ENCODE measurements at regions not wholly inside any gene's neighbourhood (a gene's known extent, or its start where the extent isn't known, plus 50 kb on each side); places are given as distances from the start of the nearest gene placed in this dataset.

GRCh38 chr5:12683249-12683648 is 779.0 kb upstream of the CTNND2 start:
- Histone ChIP-seq H3K36me3 (ENCODE audit: insufficient read depth, low read length) (no peaks in the 10 kb centered on the region), H2AFZ (ENCODE audit: low read length) (no peak overlapping the region), H3K4me3 (ENCODE audit: low read depth, low read length, poor library complexity, severe bottlenecking) (no peak overlapping the region), H3K4me1 (ENCODE audit: insufficient read depth, low read length, poor library complexity, severe bottlenecking) (no peaks in the 10 kb centered on the region), H3K4me2 (ENCODE audit: low read length) (no peak overlapping the region), H3K27ac (ENCODE audit: low read depth, low read length, poor library complexity, severe bottlenecking) (no peak overlapping the region), H3K79me2 (ENCODE audit: insufficient read depth, low read depth, low read length) (no peaks in the 10 kb centered on the region), H4K20me1 (ENCODE audit: insufficient read depth, low read length) (no peaks in the 10 kb centered on the region), H3K9me2 (ENCODE audit: insufficient read depth, low read length) (no peaks in the 10 kb centered on the region), H3K9me3 (ENCODE audit: low read length) (no peaks in the 10 kb centered on the region)
- intact Hi-C loops (cut with micrococcal nuclease; ENCODE audit: unreplicated experiment) = no loop called here
- DNase-seq (ENCODE audit: low spot score) = no peak
- ChIA-PET POLR2A (no interaction called here), CTCF (ENCODE audit: unreplicated experiment) (no interaction called here)
- TF ChIP-seq EZH2phosphoT487 (IDR thresholded peaks at IDR 0.05; ENCODE audit: borderline replicate concordance, low read depth, low read length) = no peak
- TF ChIP-seq, protein P1, sequence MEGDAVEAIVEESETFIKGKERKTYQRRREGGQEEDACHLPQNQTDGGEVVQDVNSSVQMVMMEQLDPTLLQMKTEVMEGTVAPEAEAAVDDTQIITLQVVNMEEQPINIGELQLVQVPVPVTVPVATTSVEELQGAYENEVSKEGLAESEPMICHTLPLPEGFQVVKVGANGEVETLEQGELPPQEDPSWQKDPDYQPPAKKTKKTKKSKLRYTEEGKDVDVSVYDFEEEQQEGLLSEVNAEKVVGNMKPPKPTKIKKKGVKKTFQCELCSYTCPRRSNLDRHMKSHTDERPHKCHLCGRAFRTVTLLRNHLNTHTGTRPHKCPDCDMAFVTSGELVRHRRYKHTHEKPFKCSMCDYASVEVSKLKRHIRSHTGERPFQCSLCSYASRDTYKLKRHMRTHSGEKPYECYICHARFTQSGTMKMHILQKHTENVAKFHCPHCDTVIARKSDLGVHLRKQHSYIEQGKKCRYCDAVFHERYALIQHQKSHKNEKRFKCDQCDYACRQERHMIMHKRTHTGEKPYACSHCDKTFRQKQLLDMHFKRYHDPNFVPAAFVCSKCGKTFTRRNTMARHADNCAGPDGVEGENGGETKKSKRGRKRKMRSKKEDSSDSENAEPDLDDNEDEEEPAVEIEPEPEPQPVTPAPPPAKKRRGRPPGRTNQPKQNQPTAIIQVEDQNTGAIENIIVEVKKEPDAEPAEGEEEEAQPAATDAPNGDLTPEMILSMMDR (conservative IDR thresholded peaks at IDR 0.05; ENCODE audit: low read length) = no peak
- BruUV-seq (replicated peaks) = no TSS peak

- no peaks in the 10 kb centered on the region for H3K9me2 ChIP-seq (ENCODE audit: insufficient read depth, low read length)
- no peak overlapping the region for H3K4me2 ChIP-seq (ENCODE audit: low read length)
- intact Hi-C loops (cut with micrococcal nuclease; ENCODE audit: unreplicated experiment) = no loop called here
- H3K79me2 ChIP-seq (ENCODE audit: insufficient read depth, low read depth, low read length) = no peaks in the 10 kb centered on the region
- H4K20me1 ChIP-seq (ENCODE audit: insufficient read depth, low read length) = no peaks in the 10 kb centered on the region
- H3K36me3 ChIP-seq (ENCODE audit: insufficient read depth, low read length) = no peaks in the 10 kb centered on the region
- POLR2A ChIA-PET = no interaction called here
- CTCF ChIA-PET (ENCODE audit: unreplicated experiment) = no interaction called here
- no peaks in the 10 kb centered on the region for H3K9me3 ChIP-seq (ENCODE audit: low read length)
- no TSS peak for BruUV-seq (replicated peaks)
- no peak overlapping the region for H3K4me3 ChIP-seq (ENCODE audit: low read depth, low read length, poor library complexity, severe bottlenecking)
- no peaks in the 10 kb centered on the region for H3K4me1 ChIP-seq (ENCODE audit: insufficient read depth, low read length, poor library complexity, severe bottlenecking)
- no peak overlapping the region for H2AFZ ChIP-seq (ENCODE audit: low read length)
- no peak for TF ChIP-seq EZH2phosphoT487 (IDR thresholded peaks at IDR 0.05; ENCODE audit: borderline replicate concordance, low read depth, low read length)
- TF ChIP-seq, protein P1 (conservative IDR thresholded peaks at IDR 0.05; ENCODE audit: low read length) = no peak
- DNase-seq (ENCODE audit: low spot score) = no peak
- H3K27ac ChIP-seq (ENCODE audit: low read depth, low read length, poor library complexity, severe bottlenecking) = no peak overlapping the region
Observed at GRCh38 chr5:12679731-12680130, 775.5 kb upstream of the CTNND2 start.

- Histone ChIP-seq H3K4me3 (ENCODE audit: low read depth, low read length, poor library complexity, severe bottlenecking) (no peak overlapping the region), H3K9me3 (ENCODE audit: low read length) (no peaks in the 10 kb centered on the region), H3K4me1 (ENCODE audit: insufficient read depth, low read length, poor library complexity, severe bottlenecking) (no peaks in the 10 kb centered on the region), H4K20me1 (ENCODE audit: insufficient read depth, low read length) (no peaks in the 10 kb centered on the region), H3K79me2 (ENCODE audit: insufficient read depth, low read depth, low read length) (no peaks in the 10 kb centered on the region), H3K27ac (ENCODE audit: low read depth, low read length, poor library complexity, severe bottlenecking) (no peak overlapping the region), H3K9me2 (ENCODE audit: insufficient read depth, low read length) (no peaks in the 10 kb centered on the region), H3K36me3 (ENCODE audit: insufficient read depth, low read length) (no peaks in the 10 kb centered on the region), H3K4me2 (ENCODE audit: low read length) (no peak overlapping the region), H2AFZ (ENCODE audit: low read length) (no peak overlapping the region)
- intact Hi-C loops (cut with micrococcal nuclease; ENCODE audit: unreplicated experiment) = no loop called here
- POLR2A ChIA-PET = no interaction called here
- CTCF ChIA-PET (ENCODE audit: unreplicated experiment) = no interaction called here
- no peak for TF ChIP-seq EZH2phosphoT487 (IDR thresholded peaks at IDR 0.05; ENCODE audit: borderline replicate concordance, low read depth, low read length)
- TF ChIP-seq, protein P1 (conservative IDR thresholded peaks at IDR 0.05; ENCODE audit: low read length) = no peak
- BruUV-seq (replicated peaks) = no TSS peak
- DNase-seq (ENCODE audit: low spot score) = no peak
Observed at GRCh38 chr5:12675959-12676358, 771.7 kb upstream of the CTNND2 start.
